ENCODE measurements at regions not wholly inside any gene's neighbourhood (a gene's known extent, or its start where the extent isn't known, plus 50 kb on each side); places are given as distances from the start of the nearest gene placed in this dataset.

DNA sequence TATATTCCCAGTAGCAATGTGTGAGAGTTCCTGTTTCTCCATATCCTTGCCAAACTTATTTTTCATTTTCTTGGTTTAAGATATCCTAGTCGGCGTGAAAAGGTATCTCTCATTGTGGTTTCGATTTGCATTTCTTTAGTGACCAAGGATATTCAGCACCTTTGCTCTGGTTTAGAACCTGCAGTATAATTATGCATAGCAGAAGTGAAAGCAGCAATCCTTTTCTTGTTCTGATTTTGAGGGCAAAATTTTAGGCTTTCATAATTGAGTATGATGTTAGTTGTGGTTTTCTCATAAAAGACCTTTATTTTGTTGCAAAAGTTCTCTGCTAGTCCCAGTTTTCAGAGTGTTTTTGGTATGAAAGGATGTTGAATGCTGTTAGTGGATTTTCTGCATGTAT is 491.0 kb downstream of the FGF9 start:
- TF ChIP-seq TCF7L2 (IDR thresholded peaks at IDR 0.05; ENCODE audit: low read depth, low read length) = no peak
- no peak for TF ChIP-seq SIN3A (IDR thresholded peaks at IDR 0.05; ENCODE audit: borderline replicate concordance, insufficient read depth, low read depth, low read length)
- no peak for TF ChIP-seq POLR2AphosphoS5 (IDR thresholded peaks at IDR 0.05; ENCODE audit: low read depth, low read length)
- TF ChIP-seq, protein P1, sequence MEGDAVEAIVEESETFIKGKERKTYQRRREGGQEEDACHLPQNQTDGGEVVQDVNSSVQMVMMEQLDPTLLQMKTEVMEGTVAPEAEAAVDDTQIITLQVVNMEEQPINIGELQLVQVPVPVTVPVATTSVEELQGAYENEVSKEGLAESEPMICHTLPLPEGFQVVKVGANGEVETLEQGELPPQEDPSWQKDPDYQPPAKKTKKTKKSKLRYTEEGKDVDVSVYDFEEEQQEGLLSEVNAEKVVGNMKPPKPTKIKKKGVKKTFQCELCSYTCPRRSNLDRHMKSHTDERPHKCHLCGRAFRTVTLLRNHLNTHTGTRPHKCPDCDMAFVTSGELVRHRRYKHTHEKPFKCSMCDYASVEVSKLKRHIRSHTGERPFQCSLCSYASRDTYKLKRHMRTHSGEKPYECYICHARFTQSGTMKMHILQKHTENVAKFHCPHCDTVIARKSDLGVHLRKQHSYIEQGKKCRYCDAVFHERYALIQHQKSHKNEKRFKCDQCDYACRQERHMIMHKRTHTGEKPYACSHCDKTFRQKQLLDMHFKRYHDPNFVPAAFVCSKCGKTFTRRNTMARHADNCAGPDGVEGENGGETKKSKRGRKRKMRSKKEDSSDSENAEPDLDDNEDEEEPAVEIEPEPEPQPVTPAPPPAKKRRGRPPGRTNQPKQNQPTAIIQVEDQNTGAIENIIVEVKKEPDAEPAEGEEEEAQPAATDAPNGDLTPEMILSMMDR (IDR thresholded peaks at IDR 0.05) = no peak
- TF ChIP-seq, protein P2, sequence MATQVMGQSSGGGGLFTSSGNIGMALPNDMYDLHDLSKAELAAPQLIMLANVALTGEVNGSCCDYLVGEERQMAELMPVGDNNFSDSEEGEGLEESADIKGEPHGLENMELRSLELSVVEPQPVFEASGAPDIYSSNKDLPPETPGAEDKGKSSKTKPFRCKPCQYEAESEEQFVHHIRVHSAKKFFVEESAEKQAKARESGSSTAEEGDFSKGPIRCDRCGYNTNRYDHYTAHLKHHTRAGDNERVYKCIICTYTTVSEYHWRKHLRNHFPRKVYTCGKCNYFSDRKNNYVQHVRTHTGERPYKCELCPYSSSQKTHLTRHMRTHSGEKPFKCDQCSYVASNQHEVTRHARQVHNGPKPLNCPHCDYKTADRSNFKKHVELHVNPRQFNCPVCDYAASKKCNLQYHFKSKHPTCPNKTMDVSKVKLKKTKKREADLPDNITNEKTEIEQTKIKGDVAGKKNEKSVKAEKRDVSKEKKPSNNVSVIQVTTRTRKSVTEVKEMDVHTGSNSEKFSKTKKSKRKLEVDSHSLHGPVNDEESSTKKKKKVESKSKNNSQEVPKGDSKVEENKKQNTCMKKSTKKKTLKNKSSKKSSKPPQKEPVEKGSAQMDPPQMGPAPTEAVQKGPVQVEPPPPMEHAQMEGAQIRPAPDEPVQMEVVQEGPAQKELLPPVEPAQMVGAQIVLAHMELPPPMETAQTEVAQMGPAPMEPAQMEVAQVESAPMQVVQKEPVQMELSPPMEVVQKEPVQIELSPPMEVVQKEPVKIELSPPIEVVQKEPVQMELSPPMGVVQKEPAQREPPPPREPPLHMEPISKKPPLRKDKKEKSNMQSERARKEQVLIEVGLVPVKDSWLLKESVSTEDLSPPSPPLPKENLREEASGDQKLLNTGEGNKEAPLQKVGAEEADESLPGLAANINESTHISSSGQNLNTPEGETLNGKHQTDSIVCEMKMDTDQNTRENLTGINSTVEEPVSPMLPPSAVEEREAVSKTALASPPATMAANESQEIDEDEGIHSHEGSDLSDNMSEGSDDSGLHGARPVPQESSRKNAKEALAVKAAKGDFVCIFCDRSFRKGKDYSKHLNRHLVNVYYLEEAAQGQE (IDR thresholded peaks at IDR 0.05; ENCODE audit: insufficient read depth in 1 of 2, low read depth in 2 of 2, low read length in 1 of 2) = no peak
- DNase-seq (ENCODE audit: low read depth, low spot score) (no peak), ATAC-seq (no peak)
- ChIA-PET CTCF (no interaction called here), POLR2A (no interaction called here)
- no TSS peak for BruUV-seq (replicated peaks)
- H3K4me1 ChIP-seq (ENCODE audit: control insufficient read depth, insufficient read depth, low read length) = no peaks in the 10 kb centered on the region
- no peak overlapping the region for H3K27ac ChIP-seq (ENCODE audit: low read length)
- in situ Hi-C loops (cut with HindIII; ENCODE audit: low pct_unique_long_range_greater_than_20kb, low sequenced_read_pairs) = no loop called here
- H3K27me3 ChIP-seq (ENCODE audit: control insufficient read depth, insufficient read depth, low read length) = no peaks in the 10 kb centered on the region
- no peaks in the 10 kb centered on the region for H3K36me3 ChIP-seq (ENCODE audit: control insufficient read depth, insufficient read depth, low read length)
- intact Hi-C loops (cut with micrococcal nuclease; ENCODE audit: unreplicated experiment) = no loop called here
- no peak overlapping the region for H3K4me3 ChIP-seq (ENCODE audit: low read depth in 2 of 2, low read length in 2 of 2)
- H3K9me3 ChIP-seq (ENCODE audit: control insufficient read depth, insufficient read depth, low read depth, low read length) = no peaks in the 10 kb centered on the region

DNA sequence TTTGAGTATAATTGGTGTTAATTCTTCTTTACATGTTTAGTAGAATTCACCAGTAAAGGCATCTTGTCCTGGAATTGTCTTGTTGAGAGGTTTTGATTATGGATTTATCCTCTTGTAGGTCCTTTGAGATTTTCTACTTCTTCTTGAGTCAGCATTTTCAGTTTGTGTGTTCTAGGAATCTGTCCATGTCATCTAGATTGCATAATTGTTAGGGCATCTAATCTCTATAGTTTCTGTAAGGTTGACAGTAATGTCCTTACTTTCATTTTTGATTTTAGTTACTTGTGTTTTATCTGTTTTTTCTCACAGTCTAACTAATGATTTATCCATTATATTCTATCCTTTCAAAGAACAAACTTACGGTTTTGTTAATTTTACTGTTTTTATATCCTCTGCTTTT is 492.0 kb downstream of the FGF9 start:
- POLR2A ChIA-PET = no interaction called here
- no peak for TF ChIP-seq TCF7L2 (IDR thresholded peaks at IDR 0.05; ENCODE audit: low read depth, low read length)
- TF ChIP-seq, protein P2 (IDR thresholded peaks at IDR 0.05; ENCODE audit: insufficient read depth in 1 of 2, low read depth in 2 of 2, low read length in 1 of 2) = no peak
- no peak for TF ChIP-seq SIN3A (IDR thresholded peaks at IDR 0.05; ENCODE audit: borderline replicate concordance, insufficient read depth, low read depth, low read length)
- no peak for TF ChIP-seq POLR2AphosphoS5 (IDR thresholded peaks at IDR 0.05; ENCODE audit: low read depth, low read length)
- TF ChIP-seq, protein P1 (IDR thresholded peaks at IDR 0.05) = no peak
- no peaks in the 10 kb centered on the region for H3K27me3 ChIP-seq (ENCODE audit: control insufficient read depth, insufficient read depth, low read length)
- H3K36me3 ChIP-seq (ENCODE audit: control insufficient read depth, insufficient read depth, low read length) = no peaks in the 10 kb centered on the region
- ATAC-seq (no peak), DNase-seq (ENCODE audit: low read depth, low spot score) (no peak)
- H3K4me1 ChIP-seq (ENCODE audit: control insufficient read depth, insufficient read depth, low read length) = no peaks in the 10 kb centered on the region
- H3K4me3 ChIP-seq (ENCODE audit: low read depth in 2 of 2, low read length in 2 of 2) = no peak overlapping the region
- intact Hi-C loops (cut with micrococcal nuclease; ENCODE audit: unreplicated experiment) = no loop called here
- no TSS peak for BruUV-seq (replicated peaks)
- in situ Hi-C loops (cut with HindIII; ENCODE audit: low pct_unique_long_range_greater_than_20kb, low sequenced_read_pairs) = no loop called here
- H3K9me3 ChIP-seq (ENCODE audit: control insufficient read depth, insufficient read depth, low read depth, low read length) = no peaks in the 10 kb centered on the region
- CTCF ChIA-PET = no interaction called here
- H3K27ac ChIP-seq (ENCODE audit: low read length) = no peak overlapping the region
